Mesenchymal stem cell (in vitro differentiated cells and primary cell): ENCODE measurements at regions not wholly inside any gene's neighbourhood (a gene's known extent, or its start where the extent isn't known, plus 50 kb on each side); places are given as distances from the start of the nearest gene placed in this dataset.
"Not testable (repeated sequence)": the region's sequence is repeated elsewhere in the genome, so short reads cannot be mapped to it uniquely, and the experiment has no call there.

Experiments
- DNase-seq: peaks from one replicate; pipeline ENCODE4 v3.0.0-alpha.2; 2013
- H2AFZ ChIP-seq: one replicate; pipeline ENCODE4 v1.6.1; 2013; ENCODE audit warnings: low read depth, mild to moderate bottlenecking, control low read depth, inconsistent platforms, low read length, moderate library complexity
- H2AK5ac ChIP-seq: 2 replicates; pipeline ENCODE4 v1.6.1; 2013; ENCODE audit warnings: low read length, moderate library complexity, mild to moderate bottlenecking, inconsistent platforms; ENCODE audit not compliant: severe bottlenecking
- H2BK120ac ChIP-seq: one replicate; pipeline ENCODE4 v1.6.1; 2013; ENCODE audit warnings: low read depth, mild to moderate bottlenecking, inconsistent platforms, low read length, moderate library complexity
- H2BK12ac ChIP-seq, 2 experiments: one replicate each; pipeline ENCODE4 v1.6.1; 2013; ENCODE audit warnings: inconsistent platforms in 2 of 2, low read length in 2 of 2, mild to moderate bottlenecking in 2 of 2, moderate library complexity in 2 of 2, control low read depth in 1 of 2
- H2BK15ac ChIP-seq: one replicate; pipeline ENCODE4 v1.6.1; 2013; ENCODE audit warnings: mild to moderate bottlenecking, low read depth, inconsistent platforms; ENCODE audit not compliant: poor library complexity, severe bottlenecking
- H2BK5ac ChIP-seq: 2 replicates; pipeline ENCODE4 v1.6.1; 2013; ENCODE audit warnings: low read depth, mild to moderate bottlenecking, low read length, control low read depth, inconsistent platforms; ENCODE audit not compliant: poor library complexity, severe bottlenecking
- H3K14ac ChIP-seq, 2 experiments: one replicate each; pipeline ENCODE4 v1.6.1; 2013; ENCODE audit warnings: inconsistent platforms in 2 of 2, low read length in 2 of 2, control low read depth in 1 of 2, mild to moderate bottlenecking in 1 of 2, moderate library complexity in 1 of 2
- H3K18ac ChIP-seq, 2 experiments: one replicate each; pipeline ENCODE4 v1.6.1; 2013; ENCODE audit warnings: inconsistent platforms in 2 of 2, low read length in 2 of 2, control low read depth in 1 of 2, low read depth in 1 of 2, mild to moderate bottlenecking in 1 of 2
- H3K23ac ChIP-seq, 2 experiments: one replicate each; pipeline ENCODE4 v1.6.1; 2013; ENCODE audit warnings: inconsistent platforms in 2 of 2, low read length in 2 of 2, mild to moderate bottlenecking in 2 of 2, moderate library complexity in 2 of 2, control low read depth in 1 of 2
- H3K27ac ChIP-seq: 2 replicates; pipeline ENCODE4 v1.5.1; 2013; ENCODE audit warnings: mild to moderate bottlenecking, moderate library complexity, low read length, control low read depth, inconsistent platforms; ENCODE audit not compliant: poor library complexity, severe bottlenecking
- H3K27me3 ChIP-seq, 2 experiments: 2 replicates each; pipeline versions ENCODE4 v1.6.1 to v1.7.0; 2013; ENCODE audit warnings: low read length in 2 of 2, mild to moderate bottlenecking in 2 of 2, moderate library complexity in 2 of 2, control low read depth in 1 of 2, inconsistent platforms in 1 of 2; ENCODE audit not compliant: control insufficient read depth in 1 of 2, insufficient read depth in 1 of 2
- H3K36me3 ChIP-seq, 2 experiments: 2 replicates each; pipeline versions ENCODE4 v1.6.1 to v1.7.0; 2013; ENCODE audit warnings: low read length in 2 of 2, control low read depth in 1 of 2, inconsistent platforms in 1 of 2, low read depth in 1 of 2, mild to moderate bottlenecking in 1 of 2; ENCODE audit not compliant: insufficient read depth in 2 of 2, control insufficient read depth in 1 of 2
- H3K4ac ChIP-seq, 2 experiments: one replicate each; pipeline ENCODE4 v1.6.1; 2013; ENCODE audit warnings: inconsistent platforms in 2 of 2, low read length in 2 of 2, mild to moderate bottlenecking in 2 of 2, moderate library complexity in 2 of 2, control low read depth in 1 of 2, low read depth in 1 of 2
- H3K4me1 ChIP-seq: 2 replicates; pipeline ENCODE4 v1.6.1; 2013; ENCODE audit warnings: low read depth, low read length, control low read depth; ENCODE audit not compliant: control insufficient read depth, insufficient read depth
- H3K4me2 ChIP-seq: 2 replicates; pipeline ENCODE4 v1.6.1; 2013; ENCODE audit warnings: low read length, mild to moderate bottlenecking, inconsistent platforms; ENCODE audit not compliant: poor library complexity, severe bottlenecking
- H3K4me3 ChIP-seq, 2 experiments: 2 replicates each; pipeline versions ENCODE4 v1.5.1 to v1.7.0; 2013; ENCODE audit warnings: low read length in 2 of 2, mild to moderate bottlenecking in 2 of 2, control low read depth in 1 of 2, low read depth in 1 of 2; ENCODE audit not compliant: insufficient read depth in 1 of 2
- H3K79me1 ChIP-seq: replicated peaks from 2 replicates; pipeline ENCODE4 v1.6.1; 2013; ENCODE audit warnings: mild to moderate bottlenecking, control low read depth, low read length, inconsistent platforms; ENCODE audit not compliant: poor library complexity, severe bottlenecking
- H3K9ac ChIP-seq: 2 replicates; pipeline ENCODE4 v1.7.0; 2013; ENCODE audit warnings: mild to moderate bottlenecking, low read length, moderate library complexity
- H3K9me3 ChIP-seq: 2 replicates; pipeline ENCODE4 v1.7.0; 2013; ENCODE audit warnings: mild to moderate bottlenecking, low read length; ENCODE audit not compliant: control insufficient read depth
- H4K8ac ChIP-seq: one replicate; pipeline ENCODE4 v1.6.1; 2013; ENCODE audit warnings: inconsistent platforms, mild to moderate bottlenecking, low read length, moderate library complexity
- H4K91ac ChIP-seq: one replicate; pipeline ENCODE4 v1.6.1; 2013; ENCODE audit warnings: mild to moderate bottlenecking, low read length, inconsistent platforms
- WGBS: methylation state at CpG from one replicate; pipeline ENCODE4 v1.1.7; 2013; ENCODE audit warnings: mixed read lengths; 5-methylcytosine and 5-hydroxymethylcytosine counted together

GRCh38 chr3:178349218-178349596, 187.0 kb upstream of the KCNMB2 start:
- not testable (repeated sequence) for H3K9ac ChIP-seq, H3K4me1 ChIP-seq, H2BK5ac ChIP-seq, H4K91ac ChIP-seq, H4K8ac ChIP-seq, H2BK12ac ChIP-seq, H2BK15ac ChIP-seq, H3K27ac ChIP-seq, H3K4me3 ChIP-seq, H2AFZ ChIP-seq, H3K27me3 ChIP-seq, H2AK5ac ChIP-seq, H3K18ac ChIP-seq, H3K4ac ChIP-seq, H3K9me3 ChIP-seq, H3K4me2 ChIP-seq, H3K79me1 ChIP-seq, H3K23ac ChIP-seq, H3K36me3 ChIP-seq, H3K14ac ChIP-seq, DNase-seq, H2BK120ac ChIP-seq
- 100% methylated on average over 4 of the region's 4 CpGs for WGBS

- Histone ChIP-seq H3K27ac (no peak overlapping the region), H4K91ac (no peak overlapping the region), H2BK12ac (no peak overlapping the region), H3K4ac (no peak overlapping the region), H2BK5ac (no peak overlapping the region), H3K9ac (peak overlapping the region; percentile 26), H2BK15ac (no peak overlapping the region), H3K27me3 (no peaks in the 10 kb centered on the region), H3K4me2 (no peak overlapping the region), H3K23ac (no peak overlapping the region), H2BK120ac (no peak overlapping the region), H3K36me3 (no peaks in the 10 kb centered on the region), H3K18ac (no peak overlapping the region), H2AK5ac (no peak overlapping the region), H3K4me1 (no peaks in the 10 kb centered on the region), H3K4me3 (no peak overlapping the region), H2AFZ (no peak overlapping the region), H3K9me3 (no peaks in the 10 kb centered on the region), H3K14ac (no peak overlapping the region), H4K8ac (no peak overlapping the region), H3K79me1 (no peaks in the 10 kb centered on the region)
- WGBS = no CpG with 5 or more reads among the region's 3 CpGs
- peak; percentile 31 for DNase-seq
These were observed 185.5 kb upstream of the KCNMB2 start for GRCh38 chr3:178350763-178351162.

- no peak overlapping the region for H4K91ac ChIP-seq
- H3K27me3 ChIP-seq = no peaks in the 10 kb centered on the region
- H2BK5ac ChIP-seq = no peak overlapping the region
- H2BK12ac ChIP-seq = no peak overlapping the region
- H4K8ac ChIP-seq = no peak overlapping the region
- no peaks in the 10 kb centered on the region for H3K4me1 ChIP-seq
- peak overlapping the region; percentile 87 for H2AK5ac ChIP-seq
- no peaks in the 10 kb centered on the region for H3K79me1 ChIP-seq
- H3K4ac ChIP-seq = no peak overlapping the region
- H3K27ac ChIP-seq = peak overlapping the region; percentile 72
- no peaks in the 10 kb centered on the region for H3K36me3 ChIP-seq
- DNase-seq = peak; percentile 82
- no peak overlapping the region for H2BK15ac ChIP-seq
- no peak overlapping the region for H3K14ac ChIP-seq
- H3K23ac ChIP-seq = no peak overlapping the region
- WGBS = 0% methylated on average over 2 of the region's 3 CpGs
- no peak overlapping the region for H3K4me2 ChIP-seq
- no peak overlapping the region for H2BK120ac ChIP-seq
- H3K4me3 ChIP-seq = no peak overlapping the region
- peak overlapping the region in 1 of 2 experiments; percentile 45 for H3K18ac ChIP-seq
- H3K9ac ChIP-seq = peak overlapping the region; percentile 43
- H3K9me3 ChIP-seq = no peaks in the 10 kb centered on the region
- no peak overlapping the region for H2AFZ ChIP-seq
These were observed 183.8 kb upstream of the KCNMB2 start for GRCh38 chr3:178352326-178353005.

GRCh38 chr3:178353006-178353694, 183.1 kb upstream of the KCNMB2 start:
- Histone ChIP-seq H3K79me1 (no peaks in the 10 kb centered on the region), H2AFZ (no peak overlapping the region), H3K4me2 (no peak overlapping the region), H3K4me1 (no peaks in the 10 kb centered on the region), H2BK5ac (no peak overlapping the region), H2BK120ac (no peak overlapping the region), H3K27ac (no peak overlapping the region), H3K36me3 (no peaks in the 10 kb centered on the region), H3K27me3 (no peaks in the 10 kb centered on the region), H4K91ac (no peak overlapping the region), H3K14ac (no peak overlapping the region), H3K18ac (no peak overlapping the region), H4K8ac (no peak overlapping the region), H3K9me3 (no peaks in the 10 kb centered on the region), H2BK15ac (no peak overlapping the region), H2BK12ac (no peak overlapping the region), H3K23ac (no peak overlapping the region), H3K4me3 (no peak overlapping the region), H3K4ac (no peak overlapping the region), H2AK5ac (no peak overlapping the region), H3K9ac (peak overlapping the region; percentile 13)
- peak; percentile 3 for DNase-seq
- WGBS = no CpG with 5 or more reads among the region's 1 CpG
